Astrocyte (in vitro differentiated cells and primary cell): ENCODE measurements at regions not wholly inside any gene's neighbourhood (a gene's known extent, or its start where the extent isn't known, plus 50 kb on each side); places are given as distances from the start of the nearest gene placed in this dataset.

ENCODE experiments used
- DNase-seq: peaks from one replicate; pipeline ENCODE4 v3.0.0-alpha.2; 2010; ENCODE audit warnings: low read depth
- FAIRE-seq: peaks from 2 replicates; lab custom pipeline; 2011; peaks lifted over from hg19 to GRCh38; lab: Jason Lieb, UNC
- H2AFZ ChIP-seq: 2 replicates; pipeline ENCODE4 v1.6.0; 2012; ENCODE audit warnings: low read depth, low read length, inconsistent platforms
- H3K27ac ChIP-seq: 2 replicates; pipeline ENCODE4 v1.5.1; 2011; ENCODE audit warnings: low read depth, low read length, inconsistent platforms
- H3K27me3 ChIP-seq: 2 replicates; pipeline ENCODE4 v1.6.0; 2011; ENCODE audit warnings: low read length, inconsistent platforms; ENCODE audit not compliant: insufficient read depth
- H3K36me3 ChIP-seq: 2 replicates; pipeline ENCODE4 v1.5.1; 2011; ENCODE audit warnings: low read length, inconsistent platforms; ENCODE audit not compliant: insufficient read depth
- H3K4me1 ChIP-seq: 2 replicates; pipeline ENCODE4 v1.5.1; 2011; ENCODE audit warnings: low read length, inconsistent platforms; ENCODE audit not compliant: insufficient read depth
- H3K4me2 ChIP-seq: 2 replicates; pipeline ENCODE4 v1.6.0; 2012; ENCODE audit warnings: low read length, inconsistent platforms
- H3K4me3 ChIP-seq: 2 replicates; pipeline ENCODE4 v1.5.1; 2011; ENCODE audit warnings: low read depth, mild to moderate bottlenecking, low read length, inconsistent platforms; ENCODE audit not compliant: insufficient read depth
- H3K79me2 ChIP-seq: 2 replicates; pipeline ENCODE4 v1.6.0; 2012; ENCODE audit warnings: mild to moderate bottlenecking, low read length, inconsistent platforms; ENCODE audit not compliant: insufficient read depth
- H3K9ac ChIP-seq: 2 replicates; pipeline ENCODE4 v1.6.0; 2012; ENCODE audit warnings: mild to moderate bottlenecking, low read length, inconsistent platforms
- H3K9me3 ChIP-seq: 2 replicates; pipeline ENCODE4 v1.5.1; 2012; ENCODE audit warnings: low read depth, mild to moderate bottlenecking, low read length, inconsistent platforms; ENCODE audit not compliant: insufficient read depth
- H4K20me1 ChIP-seq: 2 replicates; pipeline ENCODE4 v1.6.0; 2012; ENCODE audit warnings: low read length, inconsistent platforms; ENCODE audit not compliant: insufficient read depth
- H3K27ac Mint-ChIP-seq: one replicate; pipeline ENCODE4 v1.8.0; 2021; ENCODE audit warnings: mild to moderate bottlenecking, mixed read lengths; ENCODE audit not compliant: unreplicated experiment
- H3K27me3 Mint-ChIP-seq: one replicate; pipeline ENCODE4 v1.8.0; 2021; ENCODE audit warnings: low read depth, mixed read lengths; ENCODE audit not compliant: unreplicated experiment
- H3K36me3 Mint-ChIP-seq: one replicate; pipeline ENCODE4 v1.8.0; 2021; ENCODE audit warnings: low read depth, mixed read lengths; ENCODE audit not compliant: unreplicated experiment
- H3K4me1 Mint-ChIP-seq: one replicate; pipeline ENCODE4 v1.8.0; 2021; ENCODE audit warnings: low read depth, mixed read lengths; ENCODE audit not compliant: unreplicated experiment
- H3K4me3 Mint-ChIP-seq: one replicate; pipeline ENCODE4 v1.8.0; 2021; ENCODE audit warnings: mild to moderate bottlenecking, moderate library complexity, mixed read lengths; ENCODE audit not compliant: unreplicated experiment
- H3K9me3 Mint-ChIP-seq: one replicate; pipeline ENCODE4 v1.8.0; 2021; ENCODE audit warnings: mild to moderate bottlenecking, mixed read lengths; ENCODE audit not compliant: unreplicated experiment
- CTCF ChIP-seq: IDR thresholded peaks from 2 replicates; pipeline ENCODE4 v1.5.1; 2011; ENCODE audit warnings: low read depth, mild to moderate bottlenecking, inconsistent platforms, low read length, moderate library complexity; ENCODE audit not compliant: insufficient read depth
- EZH2 ChIP-seq: IDR thresholded peaks from 2 replicates; pipeline ENCODE4 v1.6.1; 2012; ENCODE audit warnings: mild to moderate bottlenecking, low read length, inconsistent platforms; ENCODE audit not compliant: insufficient read depth

GRCh38 chr20:48294196-48294595, 508.9 kb upstream of the SULF2 start:
- H3K36me3 ChIP-seq: no peaks in the 10 kb centered on the region
- H3K27ac Mint-ChIP-seq: peak overlapping the region; percentile 83
- H3K4me3 ChIP-seq: no peak overlapping the region
- no peak overlapping the region for H2AFZ ChIP-seq
- H3K4me3 Mint-ChIP-seq: no peak overlapping the region
- H4K20me1 ChIP-seq: no peaks in the 10 kb centered on the region
- peaks cover 13% of the 10 kb centered on the region for H3K27me3 ChIP-seq
- peaks cover 3% of the 10 kb centered on the region for H3K9me3 Mint-ChIP-seq
- H3K27ac ChIP-seq: peak overlapping the region; percentile 85
- peaks cover 42% of the 10 kb centered on the region for H3K4me1 Mint-ChIP-seq
- H3K36me3 Mint-ChIP-seq: no peaks in the 10 kb centered on the region
- peak; percentile 87 for DNase-seq
- TF ChIP-seq EZH2 (no peak), CTCF (no peak)
- peaks cover 36% of the 10 kb centered on the region for H3K4me1 ChIP-seq
- peaks cover 21% of the 10 kb centered on the region for H3K27me3 Mint-ChIP-seq
- no peak overlapping the region for H3K4me2 ChIP-seq
- H3K9ac ChIP-seq: peak overlapping the region; percentile 58
- FAIRE-seq: no peak
- H3K9me3 ChIP-seq: peaks cover 3% of the 10 kb centered on the region
- no peaks in the 10 kb centered on the region for H3K79me2 ChIP-seq

DNA sequence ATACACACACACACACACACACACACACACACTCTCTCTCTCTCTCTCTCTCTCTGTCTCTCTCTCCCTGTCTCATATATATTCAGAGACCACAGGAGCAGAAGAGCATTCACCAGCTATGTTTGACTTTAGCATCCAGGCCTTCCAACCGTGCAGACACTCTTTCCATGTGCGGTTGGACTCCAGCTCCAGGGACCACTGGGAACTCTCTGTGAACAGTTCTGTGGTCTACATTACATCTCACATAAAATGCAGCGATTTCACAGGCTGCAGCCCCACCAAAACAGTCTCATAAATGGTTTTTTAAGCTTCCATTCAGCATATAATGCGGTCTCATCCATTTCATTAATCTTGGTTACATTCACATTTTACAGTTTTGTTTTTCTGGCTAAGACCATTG, 508.4 kb upstream of the SULF2 start:
- Histone ChIP-seq H3K27ac (no peak overlapping the region), H3K27me3 (peaks cover 15% of the 10 kb centered on the region), H3K36me3 (no peaks in the 10 kb centered on the region), H4K20me1 (no peaks in the 10 kb centered on the region), H3K79me2 (no peaks in the 10 kb centered on the region), H2AFZ (no peak overlapping the region), H3K9me3 (peaks cover 3% of the 10 kb centered on the region), H3K9ac (no peak overlapping the region), H3K4me2 (no peak overlapping the region), H3K4me3 (no peak overlapping the region), H3K4me1 (peaks cover 33% of the 10 kb centered on the region)
- Mint-ChIP-seq H3K9me3 (peaks cover 3% of the 10 kb centered on the region), H3K27ac (peak overlapping the region; percentile 88), H3K27me3 (peaks cover 21% of the 10 kb centered on the region), H3K4me3 (no peak overlapping the region), H3K36me3 (no peaks in the 10 kb centered on the region), H3K4me1 (peaks cover 37% of the 10 kb centered on the region)
- DNase-seq (no peak), FAIRE-seq (no peak)
- TF ChIP-seq EZH2 (no peak), CTCF (no peak)

DNA sequence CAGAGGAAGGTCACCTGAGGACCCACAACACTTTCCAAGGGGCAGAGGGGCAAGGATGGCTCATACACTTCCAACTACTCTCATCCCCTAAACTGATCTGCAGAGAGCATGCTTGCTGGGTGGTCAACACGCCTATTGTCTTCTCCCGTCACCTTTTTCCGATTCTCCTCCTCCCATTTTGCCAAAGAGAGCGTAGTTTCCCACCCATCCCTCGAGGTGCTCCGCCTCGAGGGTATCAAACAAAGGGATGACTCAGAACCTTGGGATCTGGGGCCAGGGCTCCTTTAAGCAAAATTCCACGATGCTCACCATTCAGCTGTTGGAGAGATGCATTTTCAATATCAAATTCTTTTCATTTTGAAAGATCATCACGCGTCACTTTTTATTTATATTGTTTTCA, 507.5 kb upstream of the SULF2 start:
- peaks cover 1% of the 10 kb centered on the region for H3K36me3 Mint-ChIP-seq
- H4K20me1 ChIP-seq: no peaks in the 10 kb centered on the region
- H3K27ac Mint-ChIP-seq: peak overlapping the region; percentile 67
- no peak for TF ChIP-seq CTCF
- no peak overlapping the region for H3K4me3 ChIP-seq
- peaks cover 3% of the 10 kb centered on the region for H3K9me3 Mint-ChIP-seq
- no peak overlapping the region for H3K4me3 Mint-ChIP-seq
- no peaks in the 10 kb centered on the region for H3K79me2 ChIP-seq
- peaks cover 21% of the 10 kb centered on the region for H3K27me3 Mint-ChIP-seq
- no peak overlapping the region for H3K9ac ChIP-seq
- no peaks in the 10 kb centered on the region for H3K36me3 ChIP-seq
- FAIRE-seq: no peak
- peaks cover 15% of the 10 kb centered on the region for H3K27me3 ChIP-seq
- peaks cover 30% of the 10 kb centered on the region for H3K4me1 ChIP-seq
- peak; percentile 46 for DNase-seq
- H3K4me1 Mint-ChIP-seq: peaks cover 37% of the 10 kb centered on the region
- no peak overlapping the region for H3K27ac ChIP-seq
- peak overlapping the region; percentile 15 for H3K4me2 ChIP-seq
- H3K9me3 ChIP-seq: peaks cover under 1% of the 10 kb centered on the region
- peak overlapping the region; percentile 8 for H2AFZ ChIP-seq
